Liver (tissue), 8 donors: ENCODE measurements at regions not wholly inside any gene's neighbourhood (a gene's known extent, or its start where the extent isn't known, plus 50 kb on each side); places are given as distances from the start of the nearest gene placed in this dataset.

Source experiments
- DNase-seq: peaks from one replicate; pipeline ENCODE4 v3.0.0-alpha.2; 2017; ENCODE audit warnings: low spot score
- H3K27ac ChIP-seq, 2 donors: one replicate each; pipeline ENCODE4 v1.7.0; 2013; ENCODE audit warnings: inconsistent platforms in 2 of 2, low read length in 2 of 2, control low read depth in 1 of 2, low read depth in 1 of 2, mild to moderate bottlenecking in 1 of 2
- H3K27me3 ChIP-seq, 4 donors: one replicate each; pipeline versions ENCODE4 v1.6.1 to v1.7.0; 2013; ENCODE audit warnings: low read length in 3 of 4, inconsistent platforms in 1 of 4, mild to moderate bottlenecking in 1 of 4, moderate library complexity in 1 of 4; ENCODE audit not compliant: control insufficient read depth in 4 of 4, insufficient read depth in 4 of 4
- H3K36me3 ChIP-seq, 4 donors: one replicate each; pipeline versions ENCODE4 v1.6.1 to v1.7.0; 2013; ENCODE audit warnings: low read length in 3 of 4, mild to moderate bottlenecking in 3 of 4, low read depth in 1 of 4, moderate library complexity in 1 of 4; ENCODE audit not compliant: control insufficient read depth in 4 of 4, insufficient read depth in 3 of 4
- H3K4me1 ChIP-seq, 4 donors: one replicate each; pipeline versions ENCODE4 v1.6.1 to v1.7.0; 2013; ENCODE audit warnings: low read length in 3 of 4, mild to moderate bottlenecking in 3 of 4, moderate library complexity in 1 of 4; ENCODE audit not compliant: control insufficient read depth in 4 of 4, insufficient read depth in 4 of 4
- H3K4me3 ChIP-seq, 3 donors: one replicate each; pipeline versions ENCODE4 v1.6.1 to v1.7.0; 2013; ENCODE audit warnings: low read length in 3 of 3, control low read depth in 1 of 3, low read depth in 1 of 3, mild to moderate bottlenecking in 1 of 3
- H3K9ac ChIP-seq, 2 donors: one replicate each; pipeline ENCODE4 v1.7.0; 2013; ENCODE audit warnings: low read length in 2 of 2, mild to moderate bottlenecking in 2 of 2, moderate library complexity in 2 of 2, control low read depth in 1 of 2, low read depth in 1 of 2
- H3K9me3 ChIP-seq, 4 donors: one replicate each; pipeline versions ENCODE4 v1.6.1 to v1.7.0; 2013; ENCODE audit warnings: low read length in 3 of 4; ENCODE audit not compliant: control insufficient read depth in 4 of 4
- ATF3 ChIP-seq: IDR thresholded peaks from 2 replicates; pipeline ENCODE4 v1.6.1; 2016; ENCODE audit warnings: antibody characterized with exemption
- CTCF ChIP-seq: fragments of 150-350 bp; IDR thresholded peaks from 2 replicates; pipeline ENCODE4 v1.5.1; 2017; ENCODE audit warnings: improper control_type of control experiment, low read depth, low read length; ENCODE audit not compliant: missing input control
- FOXA1 ChIP-seq: IDR thresholded peaks from 2 replicates; pipeline ENCODE4 v1.6.1; 2016; ENCODE audit warnings: antibody characterized with exemption
- FOXA2 ChIP-seq: IDR thresholded peaks from 2 replicates; pipeline ENCODE4 v1.6.1; 2016; ENCODE audit warnings: antibody characterized with exemption
- GABPA ChIP-seq, 2 donors: IDR thresholded peaks in 1 of 2; conservative IDR thresholded peaks in 1 of 2; 2 replicates each; pipeline ENCODE4 v1.6.1; 2016; ENCODE audit warnings: antibody characterized with exemption in 2 of 2, mild to moderate bottlenecking in 1 of 2, moderate library complexity in 1 of 2
- HNF4G ChIP-seq: IDR thresholded peaks from 2 replicates; pipeline ENCODE4 v1.6.1; 2016; ENCODE audit warnings: antibody characterized with exemption
- JUND ChIP-seq, 2 donors: IDR thresholded peaks; 2 replicates each; pipeline ENCODE4 v1.6.1; 2016; ENCODE audit warnings: antibody characterized with exemption in 2 of 2
- MAX ChIP-seq: IDR thresholded peaks from 2 replicates; pipeline ENCODE4 v1.6.1; 2016; ENCODE audit warnings: antibody characterized with exemption
- NR2F2 ChIP-seq: IDR thresholded peaks from 2 replicates; pipeline ENCODE4 v1.6.1; 2016; ENCODE audit warnings: antibody characterized with exemption
- RAD21 ChIP-seq, 2 donors: IDR thresholded peaks; 2 replicates each; pipeline ENCODE4 v1.6.1; 2016; ENCODE audit warnings: antibody characterized with exemption in 2 of 2, mild to moderate bottlenecking in 2 of 2
- RXRA ChIP-seq, 2 donors: IDR thresholded peaks; 2 replicates each; pipeline ENCODE4 v1.6.1; 2017 to 2018; ENCODE audit warnings: antibody characterized with exemption in 2 of 2, mild to moderate bottlenecking in 1 of 2
- SP1 ChIP-seq: IDR thresholded peaks from 2 replicates; pipeline ENCODE4 v1.6.1; 2018; ENCODE audit warnings: antibody characterized with exemption, mild to moderate bottlenecking
- ZBTB33 ChIP-seq: IDR thresholded peaks from 2 replicates; pipeline ENCODE4 v1.6.1; 2016; ENCODE audit warnings: antibody characterized with exemption
- WGBS: extraction: QIAGEN DNeasy Blood & Tissue Kit; methylation state at CpG from one replicate; pipeline ENCODE4 v1.1.7; 2013; 5-methylcytosine and 5-hydroxymethylcytosine counted together
- donor health status: healthy.
- donor health status: healthy.
- donor health status: healthy.
- donor health status: healthy.
- donor health status: healthy.

- Histone ChIP-seq H3K4me3 (no peak overlapping the region), H3K9ac (peak overlapping the region in 1 of 2 donors; percentile 16), H3K27me3 (no peaks in the 10 kb centered on the region), H3K27ac (peak overlapping the region; percentile 48 to 54), H3K36me3 (no peaks in the 10 kb centered on the region), H3K4me1 (peaks cover 6 to 11% (median 11%) of the 10 kb centered on the region in 4 donors), H3K9me3 (no peaks in the 10 kb centered on the region)
- TF ChIP-seq ATF3: no peak
- TF ChIP-seq ZBTB33: no peak
- no peak for TF ChIP-seq JUND (IDR thresholded peaks at IDR 0.05)
- no peak for TF ChIP-seq HNF4G
- no peak for TF ChIP-seq MAX
- TF ChIP-seq NR2F2: no peak
- TF ChIP-seq RXRA (IDR thresholded peaks at IDR 0.05): no peak
- no peak for DNase-seq
- WGBS: 94% methylated on average over 6 of the region's 6 CpGs
Observed at GRCh38 chr20:50423758-50424157, 86.4 kb upstream of the PTPN1 start.

- no peak overlapping the region for H3K27ac ChIP-seq
- H3K4me1 ChIP-seq: peaks cover 6 to 11% (median 9%) of the 10 kb centered on the region in 4 donors
- DNase-seq: no peak
- H3K4me3 ChIP-seq: no peak overlapping the region
- WGBS: 50% methylated on average over 3 of the region's 3 CpGs
- H3K9ac ChIP-seq: no peak overlapping the region
- H3K9me3 ChIP-seq: no peaks in the 10 kb centered on the region
- H3K27me3 ChIP-seq: no peaks in the 10 kb centered on the region
- TF ChIP-seq FOXA1 (no peak), SP1 (no peak), MAX (no peak), RAD21 (IDR thresholded peaks at IDR 0.05) (no peak), ATF3 (no peak), RXRA (IDR thresholded peaks at IDR 0.05) (no peak), HNF4G (no peak), CTCF (no peak), GABPA (IDR thresholded peaks at IDR 0.05 in 1 of 2, conservative IDR thresholded peaks at IDR 0.05 in 1 of 2) (no peak), FOXA2 (no peak)
- H3K36me3 ChIP-seq: no peaks in the 10 kb centered on the region
Observed at GRCh38 chr20:50425076-50425475, 85.1 kb upstream of the PTPN1 start.
